ENCODE measurements at regions not wholly inside any gene's neighbourhood (a gene's known extent, or its start where the extent isn't known, plus 50 kb on each side); places are given as distances from the start of the nearest gene placed in this dataset.

DNA sequence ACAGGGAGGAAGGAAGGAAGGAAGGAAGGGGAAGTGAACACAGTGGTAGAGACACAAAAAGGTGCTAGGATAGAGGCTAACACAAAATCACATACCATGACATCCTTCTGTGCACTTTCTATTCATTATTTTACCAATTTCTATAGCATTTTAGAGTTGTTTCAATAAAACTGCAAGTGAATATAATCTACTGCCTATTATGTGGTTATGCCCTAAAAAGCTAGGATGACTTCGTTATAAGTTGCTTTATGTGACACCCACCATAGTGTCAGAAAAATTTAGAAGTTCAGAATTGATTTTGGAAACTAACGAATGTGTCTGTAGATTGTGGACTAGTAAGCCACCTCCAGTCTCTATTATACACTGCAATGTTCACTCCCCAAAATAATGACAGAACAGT is 59.4 kb upstream of the EDNRA start:
- TF ChIP-seq, protein P1, sequence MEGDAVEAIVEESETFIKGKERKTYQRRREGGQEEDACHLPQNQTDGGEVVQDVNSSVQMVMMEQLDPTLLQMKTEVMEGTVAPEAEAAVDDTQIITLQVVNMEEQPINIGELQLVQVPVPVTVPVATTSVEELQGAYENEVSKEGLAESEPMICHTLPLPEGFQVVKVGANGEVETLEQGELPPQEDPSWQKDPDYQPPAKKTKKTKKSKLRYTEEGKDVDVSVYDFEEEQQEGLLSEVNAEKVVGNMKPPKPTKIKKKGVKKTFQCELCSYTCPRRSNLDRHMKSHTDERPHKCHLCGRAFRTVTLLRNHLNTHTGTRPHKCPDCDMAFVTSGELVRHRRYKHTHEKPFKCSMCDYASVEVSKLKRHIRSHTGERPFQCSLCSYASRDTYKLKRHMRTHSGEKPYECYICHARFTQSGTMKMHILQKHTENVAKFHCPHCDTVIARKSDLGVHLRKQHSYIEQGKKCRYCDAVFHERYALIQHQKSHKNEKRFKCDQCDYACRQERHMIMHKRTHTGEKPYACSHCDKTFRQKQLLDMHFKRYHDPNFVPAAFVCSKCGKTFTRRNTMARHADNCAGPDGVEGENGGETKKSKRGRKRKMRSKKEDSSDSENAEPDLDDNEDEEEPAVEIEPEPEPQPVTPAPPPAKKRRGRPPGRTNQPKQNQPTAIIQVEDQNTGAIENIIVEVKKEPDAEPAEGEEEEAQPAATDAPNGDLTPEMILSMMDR (IDR thresholded peaks at IDR 0.05): no peak
- Histone ChIP-seq H3K9me3 (peaks cover 0 to 3% of the 10 kb centered on the region in 2 donors), H3K4me3 (no peak overlapping the region), H3K4me1 (no peaks in the 10 kb centered on the region), H3K36me3 (no peaks in the 10 kb centered on the region), H3K27ac (no peak overlapping the region), H3K27me3 (no peaks in the 10 kb centered on the region)
- no peak for ATAC-seq
- DNase-seq: no peak
- intact Hi-C loops (cut with DNase I): no loop called here

DNA sequence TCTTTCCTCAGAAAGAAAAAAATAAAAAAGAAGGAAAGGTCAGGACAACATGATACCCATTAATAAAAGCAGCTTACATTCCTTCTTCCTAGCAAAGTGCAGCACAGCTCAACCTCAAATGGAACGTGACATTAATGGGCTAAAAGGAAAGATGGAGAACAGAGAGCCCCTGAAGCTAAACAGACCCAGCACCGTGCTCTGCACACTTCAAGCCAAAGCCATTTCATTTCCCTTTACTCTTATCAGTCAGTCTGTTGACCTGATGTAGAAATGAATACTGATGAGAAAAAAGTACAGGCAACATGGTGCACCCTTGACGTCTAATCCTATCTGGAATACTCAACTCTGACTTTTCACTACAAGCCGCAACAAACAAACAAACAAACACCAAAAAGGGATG is 57.7 kb upstream of the EDNRA start:
- Histone ChIP-seq H3K4me3 (no peak overlapping the region), H3K4me1 (no peaks in the 10 kb centered on the region), H3K27me3 (no peaks in the 10 kb centered on the region), H3K9me3 (peaks cover 0 to 3% of the 10 kb centered on the region in 2 donors), H3K36me3 (no peaks in the 10 kb centered on the region), H3K27ac (no peak overlapping the region)
- intact Hi-C loops (cut with DNase I): no loop called here
- TF ChIP-seq, protein P1 (IDR thresholded peaks at IDR 0.05): no peak
- DNase-seq (no peak), ATAC-seq (no peak)

DNA sequence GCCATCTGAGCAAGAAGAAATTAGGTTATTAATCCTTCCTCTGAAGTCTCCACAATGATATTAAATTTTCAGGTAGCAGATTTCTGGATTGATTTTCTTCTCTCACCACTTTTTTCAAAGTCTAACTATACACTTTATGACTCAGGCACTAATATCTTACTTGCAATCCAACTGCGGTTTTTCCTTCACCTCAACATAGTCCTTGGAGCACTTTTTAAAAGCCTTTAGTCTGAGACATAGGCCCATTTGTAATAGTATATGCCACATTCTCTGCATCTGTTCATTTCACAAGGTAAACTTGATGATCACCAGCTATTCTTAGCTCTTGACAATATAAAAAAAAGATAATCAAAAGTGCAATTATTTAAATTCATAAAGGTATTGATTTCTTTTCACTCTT is 55.9 kb upstream of the EDNRA start:
- TF ChIP-seq, protein P1 (IDR thresholded peaks at IDR 0.05): no peak
- Histone ChIP-seq H3K4me1 (no peaks in the 10 kb centered on the region), H3K27ac (no peak overlapping the region), H3K9me3 (peaks cover 0 to 3% of the 10 kb centered on the region in 2 donors), H3K36me3 (no peaks in the 10 kb centered on the region), H3K27me3 (no peaks in the 10 kb centered on the region), H3K4me3 (no peak overlapping the region)
- intact Hi-C loops (cut with DNase I): no loop called here
- DNase-seq (no peak), ATAC-seq (no peak)

DNA sequence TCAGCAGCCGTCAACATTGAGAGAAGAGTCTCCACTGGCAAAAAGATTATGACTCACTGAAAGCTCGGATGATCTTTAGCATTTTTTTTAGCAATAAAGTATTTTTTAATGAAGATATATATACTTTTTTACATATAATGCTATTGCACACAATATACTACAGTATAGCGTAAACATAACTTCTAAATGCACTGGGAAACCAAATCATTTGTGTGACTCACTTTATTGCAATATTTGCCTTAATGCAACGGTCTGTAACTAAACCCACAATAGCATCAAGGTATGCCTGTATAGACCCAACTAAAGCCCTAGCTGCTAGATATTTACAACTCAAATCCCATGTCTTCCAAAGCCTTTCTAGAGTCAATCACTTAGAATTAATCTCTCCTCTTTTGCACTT is 52.3 kb upstream of the EDNRA start:
- intact Hi-C loops (cut with DNase I): no loop called here
- no peak for ATAC-seq
- DNase-seq: no peak
- peaks cover 0 to 17% of the 10 kb centered on the region in 2 donors for H3K9me3 ChIP-seq
- no peaks in the 10 kb centered on the region for H3K27me3 ChIP-seq
- no peaks in the 10 kb centered on the region for H3K36me3 ChIP-seq
- H3K4me3 ChIP-seq: no peak overlapping the region
- H3K4me1 ChIP-seq: no peaks in the 10 kb centered on the region
- TF ChIP-seq, protein P1 (IDR thresholded peaks at IDR 0.05): no peak
- H3K27ac ChIP-seq: no peak overlapping the region

DNA sequence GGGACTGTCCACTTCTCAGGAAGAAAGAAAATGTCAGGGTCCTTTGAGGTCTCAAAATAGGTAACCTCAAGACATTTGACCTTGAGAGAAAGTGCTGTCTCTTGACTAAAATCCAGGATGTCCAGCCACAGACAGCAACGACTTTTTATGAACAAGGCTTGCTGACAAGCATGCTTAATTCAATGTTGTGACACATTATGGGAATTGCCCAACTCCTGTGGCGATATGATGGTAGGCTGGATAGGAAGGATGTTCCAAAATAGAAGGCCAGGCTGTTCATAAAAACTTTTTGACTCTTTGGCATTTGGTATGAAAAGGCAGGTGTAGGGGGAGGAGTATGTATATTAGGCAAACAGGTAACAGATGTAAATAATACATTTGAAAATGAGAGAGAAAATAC is 50.8 kb upstream of the EDNRA start:
- no peak overlapping the region for H3K27ac ChIP-seq
- peaks cover 0 to 25% of the 10 kb centered on the region in 2 donors for H3K9me3 ChIP-seq
- no peaks in the 10 kb centered on the region for H3K36me3 ChIP-seq
- TF ChIP-seq, protein P1 (IDR thresholded peaks at IDR 0.05): no peak
- no peaks in the 10 kb centered on the region for H3K4me1 ChIP-seq
- H3K27me3 ChIP-seq: no peaks in the 10 kb centered on the region
- intact Hi-C loops (cut with DNase I): no loop called here
- no peak overlapping the region for H3K4me3 ChIP-seq
- ATAC-seq (no peak), DNase-seq (no peak)

Small RNA genes in the stretch of these regions (microRNA-seq; reads per million reads assigned to microRNA genes)
- gene MIR548G: 0 reads per million in 2 donors

All from left lung (tissue), 4 donors.